Heart right ventricle (tissue), 16 donors: ENCODE measurements at regions not wholly inside any gene's neighbourhood (a gene's known extent, or its start where the extent isn't known, plus 50 kb on each side); places are given as distances from the start of the nearest gene placed in this dataset.

ENCODE experiments used
- ATAC-seq, 8 donors: fragments of 200-7000 bp; cut with Tn5 transposase; one replicate each; pipeline ENCODE4 v1.9.1; 2020; ENCODE audit warnings: mild to moderate bottlenecking in 8 of 8, moderate library complexity in 8 of 8, moderate number of reproducible peaks in 1 of 8
- DNase-seq, 2 donors: peaks; one replicate each; pipeline ENCODE4 v3.0.0-alpha.2; 2020
- H3K27ac ChIP-seq, 10 donors: fragments of 200-600 bp; sonication (generic) in 2 of 10; one replicate each; pipeline versions ENCODE4 v1.5.0 to v1.8.0; 2020 to 2022; ENCODE audit warnings: mild to moderate bottlenecking in 3 of 10
- H3K27me3 ChIP-seq, 7 donors: fragments of 200-600 bp; one replicate each; pipeline ENCODE4 v1.8.0; 2021 to 2022; ENCODE audit warnings: mild to moderate bottlenecking in 2 of 7
- H3K36me3 ChIP-seq, 9 donors: fragments of 200-600 bp; sonication (generic) in 1 of 9; one replicate each; pipeline versions ENCODE4 v1.5.0 to v1.8.0; 2020 to 2022; ENCODE audit warnings: mild to moderate bottlenecking in 2 of 9
- H3K4me1 ChIP-seq, 9 donors: fragments of 200-600 bp; sonication (generic) in 1 of 9; one replicate each; pipeline versions ENCODE4 v1.5.0 to v1.8.0; 2020 to 2022; ENCODE audit warnings: mild to moderate bottlenecking in 4 of 9
- H3K4me3 ChIP-seq, 10 donors: fragments of 200-600 bp; sonication (generic) in 2 of 10; one replicate each; pipeline versions ENCODE4 v1.5.0 to v1.8.0; 2020 to 2022; ENCODE audit warnings: mild to moderate bottlenecking in 7 of 10, moderate library complexity in 2 of 10
- H3K9me3 ChIP-seq, 11 donors: fragments of 200-600 bp in 10 of 11; sonication (generic) in 2 of 11; one replicate each; pipeline versions ENCODE4 v1.5.0 to v1.8.0; 2013 to 2022; ENCODE audit warnings: mild to moderate bottlenecking in 2 of 11, control low read depth in 1 of 11, moderate library complexity in 1 of 11
- CTCF ChIP-seq, 9 donors: fragments of 200-600 bp; sonication (generic) in 2 of 9; IDR thresholded peaks; one replicate each; pipeline versions ENCODE4 v1.5.0 to v1.8.0; 2021 to 2022; ENCODE audit warnings: antibody characterized with exemption in 9 of 9, mild to moderate bottlenecking in 5 of 9, moderate library complexity in 1 of 9
- WGBS, 2 donors: extraction: QIAGEN DNeasy Blood & Tissue Kit; methylation state at CpG; one replicate each; pipeline ENCODE4 v1.1.7; 2013; ENCODE audit warnings: inconsistent platforms in 1 of 2; 5-methylcytosine and 5-hydroxymethylcytosine counted together
- intact Hi-C, 10 donors: fragments of 100-400 bp; cut with DNase I; formaldehyde crosslinking; loops; one replicate each; pipeline versions ENCODE4 v1.11.1 to v1.14.2; 2022
- donor health status: Arrhythmogenic right ventricular cardiomyopathy.
- donor health status: ischemic (EF 13 %, LVEDD 7.1; RV severe dilation, severe dysfunction).
- donor health status: healthy with polysubstance abuse.
- donor health status: DM: no; HTN: yes; CAD: no.
- donor health status: DM: no; HTN: no; CAD: no.
- donor health status: ischemic (EF 25% LVEDD 6.9; RV normal size, moderate dysfunction).
- donor health status: ischemic (EF 25% LVEDD 5.7; RV mildly dilated, moderate dysfunction).
- donor health status: healthy.
- donor health status: DM: yes; HTN: yes; CAD: no.
- donor health status: Ischemic cardiomyopathy.
- donor health status: ischemic (EF 35%, LVEDD 5.7; RV mildly dilated, moderate dysfunction).
- donor health status: nonischemic (EF 11% LVEDD 7.7; RV severe dilation, severe dysfunction).
- donor health status: DM: yes; HTN: yes; CAD: no.
- donor health status: PGD.
- donor health status: ischemic (EF 29% LVEDD 5.4; RV normal size, mild dysfunction).
- donor health status: nonischemic (EF 23%, LVEDD 6.1; RV moderate dilation, normal function).

- H3K4me1 ChIP-seq, result no peaks in the 10 kb centered on the region
- peaks cover 0 to 6% (median 0%) of the 10 kb centered on the region in 11 donors for H3K9me3 ChIP-seq
- no peaks in the 10 kb centered on the region for H3K27me3 ChIP-seq
- no peak overlapping the region for H3K27ac ChIP-seq
- ATAC-seq (no peak), DNase-seq (no peak)
- 70 to 78% methylated on average over 3 of the region's 3 CpGs for WGBS, 2 donors
- no peak overlapping the region for H3K4me3 ChIP-seq
- intact Hi-C loops, result no loop called here
- H3K36me3 ChIP-seq, result no peaks in the 10 kb centered on the region
- no peak for TF ChIP-seq CTCF (IDR thresholded peaks at IDR 0.05)
Measured at GRCh38 chr7:89507034-89507433, 647.2 kb upstream of the STEAP1 start.

GRCh38 chr7:89511900-89512299 is 642.4 kb upstream of the STEAP1 start:
- Histone ChIP-seq H3K27me3 (no peaks in the 10 kb centered on the region), H3K36me3 (no peaks in the 10 kb centered on the region), H3K4me1 (no peaks in the 10 kb centered on the region), H3K4me3 (no peak overlapping the region), H3K9me3 (peaks cover 0 to 13% (median 3%) of the 10 kb centered on the region in 11 donors), H3K27ac (no peak overlapping the region)
- 56 to 65% methylated on average over 1 of the region's 1 CpG for WGBS, 2 donors
- no peak for TF ChIP-seq CTCF (IDR thresholded peaks at IDR 0.05)
- ATAC-seq (no peak), DNase-seq (no peak)
- intact Hi-C loops, result no loop called here

- no peak for TF ChIP-seq CTCF (IDR thresholded peaks at IDR 0.05)
Measured at GRCh38 chr7:89514970-89515369, 639.3 kb upstream of the STEAP1 start.

GRCh38 chr7:89517815-89518214 is 636.5 kb upstream of the STEAP1 start:
- TF ChIP-seq CTCF (IDR thresholded peaks at IDR 0.05), result no peak
- Histone ChIP-seq H3K9me3 (peaks cover 0 to 16% (median 3%) of the 10 kb centered on the region in 11 donors), H3K4me3 (no peak overlapping the region), H3K36me3 (no peaks in the 10 kb centered on the region), H3K4me1 (no peaks in the 10 kb centered on the region), H3K27me3 (no peaks in the 10 kb centered on the region), H3K27ac (no peak overlapping the region)
- no peak for DNase-seq
- 68 to 77% methylated on average over 1 of the region's 1 CpG for WGBS, 2 donors
- no peak for ATAC-seq
- intact Hi-C loops, result no loop called here

More at GRCh38 chr7:89514970-89515369, 639.3 kb upstream of the STEAP1 start:
- 54 to 69% methylated on average over 3 of the region's 3 CpGs for WGBS, 2 donors
- Histone ChIP-seq H3K36me3 (no peaks in the 10 kb centered on the region), H3K27me3 (no peaks in the 10 kb centered on the region), H3K4me1 (no peaks in the 10 kb centered on the region), H3K4me3 (no peak overlapping the region), H3K27ac (no peak overlapping the region), H3K9me3 (peaks cover 0 to 13% (median 3%) of the 10 kb centered on the region in 11 donors)
- ATAC-seq (no peak), DNase-seq (no peak)
- intact Hi-C loops, result no loop called here
